HG03066 (cell line): ENCODE measurements at regions not wholly inside any gene's neighbourhood (a gene's known extent, or its start where the extent isn't known, plus 50 kb on each side); places are given as distances from the start of the nearest gene placed in this dataset.

Experiments
- ATAC-seq: cut with Tn5 transposase; IDR thresholded peaks from one replicate; pipeline ENCODE4 v1.9.1; 2021; ENCODE audit warnings: low read depth; ENCODE audit not compliant: unreplicated experiment

DNA sequence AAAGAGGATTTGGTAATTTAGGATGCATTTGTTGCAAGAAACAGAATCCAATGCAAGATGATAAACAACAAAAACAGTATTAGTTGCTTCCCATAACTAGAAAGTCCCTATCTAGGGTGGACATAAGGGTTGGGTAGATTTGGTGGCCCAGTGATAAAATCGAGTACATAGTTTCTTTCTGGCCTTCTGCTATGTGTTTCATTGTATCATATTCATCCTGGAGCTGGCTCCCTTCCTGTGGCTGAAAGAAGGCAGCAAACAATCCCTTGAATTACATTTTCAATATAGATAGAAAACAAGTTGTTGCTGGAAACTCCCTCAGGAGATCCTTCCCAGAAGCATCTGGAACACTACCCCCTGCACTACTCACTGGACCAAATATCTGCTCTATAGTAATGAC lies 135.1 kb downstream of the ID4 start:
- no peak for ATAC-seq

DNA sequence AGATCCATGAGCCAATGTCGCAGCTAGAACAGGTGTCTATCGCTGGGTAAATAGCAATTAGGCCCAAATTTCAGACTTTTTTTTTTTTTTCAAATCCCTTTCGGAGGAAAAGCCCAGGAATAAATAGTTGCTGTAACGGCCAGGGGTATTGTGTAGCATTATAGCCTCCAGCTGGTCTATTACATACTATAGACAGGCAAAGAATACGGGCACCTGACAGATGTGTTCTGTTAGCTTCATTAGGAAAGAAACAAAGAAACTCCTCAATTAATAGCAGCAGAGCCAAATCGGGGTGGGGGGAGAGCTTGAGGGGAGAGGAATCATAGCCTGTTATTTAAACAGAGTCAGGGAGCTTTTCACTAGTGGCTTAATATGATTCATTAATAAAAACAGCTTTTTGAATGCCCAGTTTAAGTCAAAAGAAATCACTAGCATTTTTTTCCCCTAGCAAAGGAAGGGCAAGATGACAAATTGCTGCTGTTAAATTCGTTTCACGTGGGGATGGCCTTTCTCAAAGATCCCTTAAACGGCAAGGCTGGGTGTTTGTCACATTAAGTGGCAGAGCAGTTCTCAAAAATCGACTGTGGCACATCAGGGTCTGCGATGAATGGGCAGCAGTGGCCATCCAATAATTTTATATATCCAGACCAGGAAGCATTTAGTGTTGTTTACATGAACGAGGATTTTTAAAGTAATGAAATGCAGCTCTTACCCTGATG lies 139.4 kb downstream of the ID4 start:
- no peak for ATAC-seq

- ATAC-seq = no peak
Measured at GRCh38 chr6:19979059-19979458, 141.9 kb downstream of the ID4 start.

GRCh38 chr6:19979986-19980385 lies 142.8 kb downstream of the ID4 start:
- ATAC-seq = no peak

- ATAC-seq = no peak
Measured at GRCh38 chr6:19983374-19983773, 146.2 kb downstream of the ID4 start.

DNA sequence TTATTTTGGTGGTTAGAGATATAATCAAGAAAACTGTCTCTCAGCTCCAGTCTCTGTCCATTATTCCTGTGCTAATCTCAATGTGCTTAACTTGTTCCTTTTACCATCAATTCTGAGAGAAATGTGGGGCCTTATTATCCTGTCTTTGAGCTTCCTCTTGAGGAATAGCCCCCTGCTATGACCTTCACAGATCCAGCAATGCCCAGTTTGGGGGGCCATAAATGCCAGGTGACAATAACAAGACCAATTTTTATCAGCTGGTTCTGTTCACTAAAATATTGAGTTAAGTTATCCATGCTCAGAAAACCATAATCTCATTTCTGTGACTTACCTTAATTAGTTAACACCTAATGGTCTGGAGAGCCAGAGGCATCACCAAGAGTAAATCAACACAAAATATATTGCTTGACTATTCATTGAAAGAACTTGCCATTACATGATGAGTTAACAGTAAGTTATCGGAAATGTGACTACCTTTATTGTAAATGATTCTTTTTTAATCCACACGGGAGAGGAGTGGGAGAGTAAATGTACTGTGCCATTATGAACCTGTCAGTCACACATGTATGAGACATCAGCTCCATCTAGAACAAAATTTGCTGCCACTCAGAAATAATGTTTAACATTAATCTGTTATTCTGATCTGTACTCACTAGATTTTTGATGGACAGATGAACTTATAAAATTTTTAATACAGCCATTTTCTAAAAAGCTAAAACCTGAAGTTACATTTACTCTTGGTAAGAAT lies 149.7 kb downstream of the ID4 start:
- no peak for ATAC-seq

DNA sequence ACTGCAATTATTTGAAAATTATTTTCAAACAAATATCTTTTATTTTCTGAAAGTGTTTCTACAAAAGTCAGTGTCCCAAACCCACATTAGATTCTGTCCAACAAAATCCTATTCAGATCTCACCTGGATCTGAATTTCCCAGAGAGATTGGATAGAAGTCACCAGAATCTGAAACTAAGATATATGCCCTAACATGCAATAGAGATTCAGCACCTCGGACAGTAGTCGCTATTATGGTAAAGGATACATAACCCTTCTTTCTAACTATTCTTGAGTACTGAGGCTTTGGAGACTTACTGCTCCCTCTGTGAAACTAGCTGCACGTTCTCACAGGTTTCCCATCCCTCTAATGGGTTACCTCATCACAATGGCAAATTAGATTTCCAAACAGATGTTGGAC lies 151.4 kb downstream of the ID4 start:
- ATAC-seq = no peak

GRCh38 chr6:19991176-19991575 lies 154.0 kb downstream of the ID4 start:
- ATAC-seq = no peak

GRCh38 chr6:19994909-19995308 lies 157.7 kb downstream of the ID4 start:
- no peak for ATAC-seq

DNA sequence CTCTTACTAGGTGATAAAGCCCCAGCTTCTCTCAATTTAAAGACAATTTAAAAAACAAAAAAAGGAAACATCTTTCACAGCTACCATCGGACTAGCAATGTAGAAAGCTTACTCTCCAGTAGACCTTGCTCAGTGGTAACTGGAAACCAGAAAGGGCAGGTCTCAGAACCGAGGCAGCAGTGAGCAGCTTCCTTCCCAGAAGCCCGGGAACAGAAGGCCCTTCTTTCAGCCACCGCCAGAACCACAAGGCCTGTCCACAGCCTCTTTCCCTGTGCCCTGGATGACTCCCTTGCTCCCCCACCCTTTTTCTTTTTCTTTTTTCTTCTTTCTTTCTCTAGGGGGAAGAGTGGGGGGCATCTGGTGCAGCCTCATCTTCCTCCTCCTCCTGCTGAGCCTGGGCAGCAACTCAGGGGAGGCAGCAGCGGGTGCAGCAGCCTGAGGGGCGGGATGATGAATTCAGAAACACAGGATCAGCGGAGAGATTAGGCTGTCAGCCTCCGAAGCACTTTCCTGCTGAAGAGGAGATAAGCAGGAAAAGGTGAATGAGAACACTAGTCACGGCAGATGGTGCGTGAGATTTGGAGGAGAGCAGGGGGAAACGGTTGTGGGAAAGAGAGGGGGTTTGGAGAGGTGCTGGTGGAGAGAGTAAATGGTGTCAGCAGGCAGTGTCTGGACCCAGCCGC lies 158.5 kb downstream of the ID4 start:
- no peak for ATAC-seq

DNA sequence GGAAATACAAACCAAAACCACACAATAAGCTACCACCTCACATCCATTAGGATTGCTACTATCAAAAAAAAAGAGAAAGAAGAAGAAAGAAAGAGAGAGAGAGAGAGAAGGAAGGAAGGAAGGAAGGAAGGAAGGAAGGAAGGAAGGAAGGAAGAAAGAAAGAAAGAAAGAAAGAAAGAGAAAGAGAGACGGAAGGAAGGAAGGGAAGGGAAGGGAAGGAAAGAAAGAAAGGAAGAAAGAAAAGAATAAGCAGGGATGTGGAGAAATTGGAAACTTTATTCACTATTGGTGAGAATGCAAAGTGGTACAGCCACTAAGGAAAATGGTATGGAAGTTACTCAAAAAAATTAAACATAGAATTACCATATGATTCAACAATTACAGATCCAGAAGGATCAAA lies 159.9 kb downstream of the ID4 start:
- no peak for ATAC-seq

GRCh38 chr6:19998541-19998940 lies 161.4 kb downstream of the ID4 start:
- ATAC-seq = no peak

- ATAC-seq = peak; percentile 91
Measured at GRCh38 chr6:19999319-20000191, 162.4 kb downstream of the ID4 start.

DNA sequence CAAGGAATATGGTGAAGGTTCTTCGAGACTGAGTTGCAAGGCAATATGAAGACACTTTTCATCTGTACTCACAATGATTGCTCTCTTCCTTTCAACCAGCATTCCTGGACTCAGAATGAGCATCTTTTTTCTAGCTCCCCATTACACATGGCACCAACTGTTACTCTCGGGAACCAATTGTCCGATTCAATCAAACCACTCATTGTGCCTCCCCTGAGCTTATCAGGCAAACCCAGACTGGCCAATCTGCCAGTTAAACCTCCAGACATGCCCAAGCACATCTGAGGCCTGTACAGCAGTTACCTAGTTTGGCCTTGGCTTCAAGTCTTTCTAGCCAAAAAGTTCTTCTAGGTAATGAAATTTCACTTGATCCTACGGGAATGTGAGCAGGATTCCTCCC lies 164.1 kb downstream of the ID4 start:
- no peak for ATAC-seq

DNA sequence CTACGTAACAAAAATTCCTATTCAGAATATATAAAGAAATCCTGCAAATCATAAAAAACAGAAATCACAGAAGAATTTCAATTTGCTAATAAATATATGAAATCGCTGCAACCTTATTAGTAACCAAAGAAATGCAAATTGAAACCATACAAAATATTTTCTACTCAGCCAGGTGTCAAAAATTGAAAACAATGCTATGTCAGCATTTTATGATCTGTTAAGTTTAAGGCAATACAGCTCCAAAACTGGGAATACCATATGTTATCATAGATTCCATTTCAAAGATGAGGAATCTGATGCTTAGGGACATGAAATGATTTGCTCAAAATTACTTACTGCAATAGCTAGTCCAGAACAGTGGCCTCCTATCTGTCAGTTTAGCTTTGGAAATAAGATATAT lies 168.9 kb downstream of the ID4 start:
- ATAC-seq = no peak

DNA sequence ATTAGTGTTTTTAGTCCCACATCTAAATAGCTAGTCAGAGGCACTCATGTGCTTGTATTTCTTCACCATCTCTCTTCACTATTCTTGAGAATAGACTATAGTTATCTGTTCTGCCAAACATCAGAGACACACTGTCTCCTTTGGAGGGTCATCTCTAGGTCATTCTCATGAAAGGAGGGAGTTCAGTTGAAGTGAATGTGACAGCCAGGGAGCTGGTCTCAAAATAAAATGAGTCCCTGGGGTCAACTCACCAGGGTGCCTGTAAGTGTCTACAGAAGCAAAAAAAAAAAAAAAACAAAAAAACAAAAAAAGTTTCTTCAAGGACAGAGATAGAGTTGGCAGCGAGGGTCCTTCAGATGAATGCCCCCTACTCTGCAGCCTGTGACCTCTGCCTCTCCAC lies 171.0 kb downstream of the ID4 start:
- no peak for ATAC-seq

GRCh38 chr6:20013066-20013861 lies 176.1 kb downstream of the ID4 start:
- no peak for ATAC-seq

DNA sequence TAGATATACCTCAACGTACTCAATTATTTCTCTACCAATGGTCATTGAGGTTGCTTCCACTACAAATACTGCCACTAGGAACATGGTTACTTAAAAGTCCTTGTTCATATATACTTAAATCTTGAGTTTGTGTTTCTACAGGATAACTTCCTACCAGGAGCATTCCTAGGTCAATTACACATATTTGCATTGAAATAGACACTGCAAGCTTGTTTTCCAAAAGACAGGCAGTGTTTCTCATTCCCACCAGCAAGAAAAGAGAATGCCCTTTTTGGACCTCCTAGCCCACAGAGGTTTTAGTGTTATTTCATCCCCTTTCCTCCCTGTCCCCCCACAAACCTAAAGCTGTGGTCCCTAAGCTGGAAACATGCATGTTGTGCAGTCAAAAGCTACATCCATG lies 177.3 kb downstream of the ID4 start:
- no peak for ATAC-seq

GRCh38 chr6:20020526-20020925 lies 183.4 kb downstream of the ID4 start:
- ATAC-seq = no peak

- no peak for ATAC-seq
Measured at GRCh38 chr6:20021795-20022194, 184.6 kb downstream of the ID4 start.
